HUDEP-2 (cell line): ENCODE measurements at regions not wholly inside any gene's neighbourhood (a gene's known extent, or its start where the extent isn't known, plus 50 kb on each side); places are given as distances from the start of the nearest gene placed in this dataset.

ENCODE experiments used
- DNase-seq, 76 experiments: peaks; one replicate each; lab custom pipeline; 2025; ENCODE audit not compliant: unreplicated experiment in 76 of 76; lab: John Stamatoyannopoulos, UW

- DNase-seq: peak in 62 of 76 experiments; percentile 9 to 70 (median 41)
These were observed 170.8 kb upstream of the LINGO1 start for GRCh38 chr15:77803487-77803886.

GRCh38 chr15:77800305-77800704 lies 167.6 kb upstream of the LINGO1 start:
- DNase-seq: no peak

- no peak for DNase-seq
These were observed 166.1 kb upstream of the LINGO1 start for GRCh38 chr15:77798847-77799246.

GRCh38 chr15:77798151-77798835 lies 165.6 kb upstream of the LINGO1 start:
- DNase-seq: no peak

- no peak for DNase-seq
These were observed 164.6 kb upstream of the LINGO1 start for GRCh38 chr15:77797270-77797669.

- DNase-seq: no peak
These were observed 163.5 kb upstream of the LINGO1 start for GRCh38 chr15:77796046-77796729.

GRCh38 chr15:77795446-77795845 lies 162.7 kb upstream of the LINGO1 start:
- DNase-seq: no peak

GRCh38 chr15:77791941-77792340 lies 159.2 kb upstream of the LINGO1 start:
- no peak for DNase-seq

- no peak for DNase-seq
These were observed 157.8 kb upstream of the LINGO1 start for GRCh38 chr15:77790481-77790880.

GRCh38 chr15:77786956-77787355 lies 154.2 kb upstream of the LINGO1 start:
- no peak for DNase-seq

- no peak for DNase-seq
These were observed 153.6 kb upstream of the LINGO1 start for GRCh38 chr15:77786181-77786890.

- peak in 27 of 76 experiments; percentile 1 to 60 (median 16) for DNase-seq
These were observed 151.9 kb upstream of the LINGO1 start for GRCh38 chr15:77784361-77785292.

GRCh38 chr15:77783636-77784035 lies 150.9 kb upstream of the LINGO1 start:
- no peak for DNase-seq

- DNase-seq: no peak
These were observed 150.0 kb upstream of the LINGO1 start for GRCh38 chr15:77782691-77783090.

GRCh38 chr15:77781946-77782240 lies 149.2 kb upstream of the LINGO1 start:
- no peak for DNase-seq

GRCh38 chr15:77781151-77781945 lies 148.6 kb upstream of the LINGO1 start:
- DNase-seq: no peak

- DNase-seq: no peak
These were observed 146.1 kb upstream of the LINGO1 start for GRCh38 chr15:77778802-77779201.

GRCh38 chr15:77775837-77776236 lies 143.1 kb upstream of the LINGO1 start:
- DNase-seq: no peak

- DNase-seq: no peak
These were observed 142.7 kb upstream of the LINGO1 start for GRCh38 chr15:77775373-77775772.

GRCh38 chr15:77774350-77774749 lies 141.6 kb upstream of the LINGO1 start:
- DNase-seq: no peak
